Stomach (tissue), 8 donors: ENCODE measurements at regions not wholly inside any gene's neighbourhood (a gene's known extent, or its start where the extent isn't known, plus 50 kb on each side); places are given as distances from the start of the nearest gene placed in this dataset.

Experiments used
- DNase-seq, 2 donors: peaks; one replicate each; pipeline versions ENCODE4 v3.0.0 to v3.0.0-alpha.2; 2013 to 2019
- H3K27ac ChIP-seq, 5 donors: fragments of 200-600 bp in 4 of 5; sonication (generic) in 4 of 5; one replicate each; pipeline ENCODE4 v1.5.1; 2013 to 2019; ENCODE audit warnings: mild to moderate bottlenecking in 1 of 5, moderate library complexity in 1 of 5
- H3K27me3 ChIP-seq, 3 donors: fragments of 200-600 bp; sonication (generic); one replicate each; pipeline ENCODE4 v1.5.1; 2017 to 2019; ENCODE audit warnings: mixed run types in 1 of 3
- H3K36me3 ChIP-seq, 4 donors: fragments of 200-600 bp; sonication (generic); 1 replicate in 3 of 4; 2 replicates in 1 of 4; pipeline ENCODE4 v1.5.1; 2016 to 2019
- H3K4me1 ChIP-seq, 4 donors: fragments of 200-600 bp; sonication (generic); one replicate each; pipeline ENCODE4 v1.5.1; 2016 to 2019
- H3K4me3 ChIP-seq, 4 donors: fragments of 200-600 bp; sonication (generic) in 3 of 4; one replicate each; pipeline ENCODE4 v1.5.1; 2016 to 2019; ENCODE audit warnings: mild to moderate bottlenecking in 1 of 4
- H3K9me3 ChIP-seq, 4 donors: fragments of 200-600 bp; sonication (generic); one replicate each; pipeline ENCODE4 v1.5.1; 2016 to 2019
- EP300 ChIP-seq: sonication (generic); formaldehyde crosslinking; IDR thresholded peaks from one replicate; pipeline ENCODE4 v1.6.1; 2017; ENCODE audit warnings: antibody characterized with exemption
- POLR2A ChIP-seq, 4 donors: fragments of 450-650 bp; IDR thresholded peaks; one replicate each; pipeline ENCODE4 v1.6.1; 2016; ENCODE audit warnings: antibody characterized with exemption in 4 of 4, control low read depth in 2 of 4, mild to moderate bottlenecking in 1 of 4, moderate library complexity in 1 of 4
- POLR2AphosphoS5 ChIP-seq, 3 donors: sonication (generic); formaldehyde crosslinking; IDR thresholded peaks; one replicate each; pipeline ENCODE4 v1.6.1; 2016; ENCODE audit warnings: antibody characterized with exemption in 3 of 3
- WGBS, 5 donors: extraction: QIAGEN DNeasy Blood & Tissue Kit in 3 of 5; methylation state at CpG; one replicate each; pipeline versions ENCODE4 v1.1.5 to v1.1.7; 2013 to 2018; 5-methylcytosine and 5-hydroxymethylcytosine counted together
- intact Hi-C: fragments of 100-400 bp; cut with DNase I; formaldehyde crosslinking; loops from one replicate; pipeline ENCODE4 v1.15.1; 2023; ENCODE audit warnings: low total_unique reads
- TF ChIP-seq, protein P1 (sequence below), 7 experiments: fragments of 450-650 bp in 4 of 7; fragments of 200-600 bp in 3 of 7; sonication (generic) in 3 of 7; IDR thresholded peaks; one replicate each; pipeline ENCODE4 v1.5.1; 2016 to 2019; ENCODE audit warnings: antibody characterized with exemption in 7 of 7, control low read depth in 2 of 7, mild to moderate bottlenecking in 1 of 7
- donor health status: healthy with polysubstance abuse.
- donor health status: Bipolar disorder and iron deficiency.
- donor health status: healthy.

DNA sequence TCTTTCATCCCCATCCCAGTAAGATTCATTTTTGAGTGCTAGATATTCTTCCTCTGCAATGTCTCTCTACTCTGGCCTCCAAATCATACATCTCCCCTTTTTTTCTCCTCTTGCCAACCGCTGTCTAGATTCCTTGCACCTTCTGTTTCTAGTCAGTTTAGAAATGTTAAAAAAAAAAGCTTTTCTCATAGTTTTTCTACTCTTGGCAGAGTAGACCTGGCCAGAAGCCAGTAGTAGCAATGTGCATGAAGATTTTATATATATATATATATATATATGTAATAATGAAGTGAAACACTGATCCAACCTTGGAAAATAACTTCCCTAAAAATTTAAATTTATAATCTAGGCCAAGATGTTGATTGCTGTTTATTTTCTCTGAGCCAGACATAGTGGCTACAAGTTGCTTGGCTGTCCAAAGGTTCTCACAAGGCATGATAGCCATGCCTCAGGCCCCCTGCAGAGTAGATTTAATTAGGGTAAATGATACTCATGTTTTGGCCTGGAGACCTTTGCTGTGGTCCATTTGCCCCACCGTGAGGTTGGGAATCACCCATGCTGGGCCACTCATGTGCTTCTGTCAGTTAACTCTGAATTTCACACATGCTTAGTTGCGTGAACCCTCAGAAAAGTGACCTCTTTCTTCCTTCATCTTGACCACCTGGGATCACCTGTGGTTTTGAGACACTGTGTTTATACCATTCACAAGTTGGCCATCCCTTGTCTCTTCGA, 103.4 kb upstream of the KCNE2 start:
- Histone ChIP-seq H3K27ac (no peak overlapping the region), H3K36me3 (no peaks in the 10 kb centered on the region), H3K27me3 (no peaks in the 10 kb centered on the region), H3K4me1 (peaks cover 0 to 19% (median 7%) of the 10 kb centered on the region in 4 donors), H3K9me3 (peaks cover 0 to 4% (median 2%) of the 10 kb centered on the region in 4 donors), H3K4me3 (no peak overlapping the region)
- DNase-seq: peak in 1 of 2 donors; percentile 72
- intact Hi-C loops: no loop called here
- WGBS, 5 donors: 75 to 86% (median 81%) methylated on average over 4 of the region's 4 CpGs
- no peak for TF ChIP-seq POLR2AphosphoS5 (IDR thresholded peaks at IDR 0.05)
- TF ChIP-seq EP300: no peak
- no peak for TF ChIP-seq POLR2A (IDR thresholded peaks at IDR 0.05)
- TF ChIP-seq, protein P1, sequence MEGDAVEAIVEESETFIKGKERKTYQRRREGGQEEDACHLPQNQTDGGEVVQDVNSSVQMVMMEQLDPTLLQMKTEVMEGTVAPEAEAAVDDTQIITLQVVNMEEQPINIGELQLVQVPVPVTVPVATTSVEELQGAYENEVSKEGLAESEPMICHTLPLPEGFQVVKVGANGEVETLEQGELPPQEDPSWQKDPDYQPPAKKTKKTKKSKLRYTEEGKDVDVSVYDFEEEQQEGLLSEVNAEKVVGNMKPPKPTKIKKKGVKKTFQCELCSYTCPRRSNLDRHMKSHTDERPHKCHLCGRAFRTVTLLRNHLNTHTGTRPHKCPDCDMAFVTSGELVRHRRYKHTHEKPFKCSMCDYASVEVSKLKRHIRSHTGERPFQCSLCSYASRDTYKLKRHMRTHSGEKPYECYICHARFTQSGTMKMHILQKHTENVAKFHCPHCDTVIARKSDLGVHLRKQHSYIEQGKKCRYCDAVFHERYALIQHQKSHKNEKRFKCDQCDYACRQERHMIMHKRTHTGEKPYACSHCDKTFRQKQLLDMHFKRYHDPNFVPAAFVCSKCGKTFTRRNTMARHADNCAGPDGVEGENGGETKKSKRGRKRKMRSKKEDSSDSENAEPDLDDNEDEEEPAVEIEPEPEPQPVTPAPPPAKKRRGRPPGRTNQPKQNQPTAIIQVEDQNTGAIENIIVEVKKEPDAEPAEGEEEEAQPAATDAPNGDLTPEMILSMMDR (IDR thresholded peaks at IDR 0.05): no peak

DNA sequence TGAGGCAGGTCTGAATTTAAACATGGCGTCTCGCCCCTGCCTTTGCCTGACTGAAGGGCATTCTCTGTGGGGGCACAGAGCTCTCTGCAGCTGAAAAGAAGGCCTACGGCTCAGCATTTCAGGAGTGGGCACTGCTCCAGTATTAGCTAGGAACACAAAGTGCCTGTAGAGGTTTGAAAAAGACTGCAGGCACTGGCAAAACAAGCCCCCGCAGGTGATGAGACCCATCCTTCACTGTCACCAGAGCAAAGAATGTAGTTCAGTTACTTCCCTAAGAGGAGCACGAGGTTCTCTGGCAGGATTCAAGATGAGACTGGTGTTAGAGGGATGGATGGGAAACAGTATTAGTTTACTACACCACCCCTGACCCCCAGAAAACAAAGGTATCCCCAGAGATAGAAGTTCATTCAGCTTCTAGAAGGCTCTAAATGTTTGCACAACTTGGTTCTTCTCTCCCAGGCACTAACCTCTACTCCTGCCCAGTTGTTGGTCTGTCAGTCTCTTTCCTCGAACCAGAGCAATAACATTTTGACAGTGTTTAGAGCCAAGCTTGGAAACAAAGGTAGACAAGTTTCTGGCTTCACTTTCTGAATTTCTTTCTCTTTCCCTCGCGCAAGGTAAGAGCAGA, 101.9 kb upstream of the KCNE2 start:
- 36 to 55% (median 45%) methylated on average over 8 of the region's 8 CpGs for WGBS, 5 donors
- Histone ChIP-seq H3K9me3 (no peaks in the 10 kb centered on the region), H3K36me3 (no peaks in the 10 kb centered on the region), H3K27ac (peak overlapping the region in 1 of 5 donors; percentile 25), H3K27me3 (no peaks in the 10 kb centered on the region), H3K4me1 (peaks cover 0 to 19% (median 7%) of the 10 kb centered on the region in 4 donors), H3K4me3 (no peak overlapping the region)
- intact Hi-C loops: no loop called here
- no peak for TF ChIP-seq POLR2AphosphoS5 (IDR thresholded peaks at IDR 0.05)
- TF ChIP-seq, protein P1 (IDR thresholded peaks at IDR 0.05): no peak
- no peak for TF ChIP-seq POLR2A (IDR thresholded peaks at IDR 0.05)
- no peak for TF ChIP-seq EP300
- DNase-seq: peak in 1 of 2 donors; percentile 18

DNA sequence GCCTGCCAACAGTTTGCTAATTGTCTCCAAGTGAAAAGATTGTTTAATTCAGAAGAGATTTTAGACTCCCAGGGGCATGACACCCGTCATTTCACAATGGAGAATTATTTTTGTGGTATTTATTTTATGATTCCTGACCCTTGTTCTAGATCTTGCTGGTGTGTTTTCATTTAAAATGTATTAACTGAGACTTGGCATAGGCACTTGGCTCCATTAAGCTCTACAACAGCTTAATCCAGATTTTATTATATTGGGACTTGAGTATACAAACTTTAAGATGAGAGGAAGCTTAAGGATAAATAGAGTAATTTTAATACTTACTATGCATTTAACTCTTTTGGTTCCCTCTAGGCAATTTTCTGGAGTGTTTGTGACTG, 101.3 kb upstream of the KCNE2 start:
- no peaks in the 10 kb centered on the region for H3K27me3 ChIP-seq
- no peaks in the 10 kb centered on the region for H3K9me3 ChIP-seq
- intact Hi-C loops: no loop called here
- no peak for TF ChIP-seq POLR2AphosphoS5 (IDR thresholded peaks at IDR 0.05)
- no peak for TF ChIP-seq POLR2A (IDR thresholded peaks at IDR 0.05)
- TF ChIP-seq EP300: no peak
- H3K36me3 ChIP-seq: no peaks in the 10 kb centered on the region
- no peak overlapping the region for H3K4me3 ChIP-seq
- peaks cover 0 to 19% (median 7%) of the 10 kb centered on the region in 4 donors for H3K4me1 ChIP-seq
- 13 to 32% (median 19%) methylated on average over 1 of the region's 1 CpG for WGBS, 5 donors
- DNase-seq: peak in 1 of 2 donors; percentile 42
- H3K27ac ChIP-seq: peak overlapping the region in 1 of 5 donors; percentile 25

DNA sequence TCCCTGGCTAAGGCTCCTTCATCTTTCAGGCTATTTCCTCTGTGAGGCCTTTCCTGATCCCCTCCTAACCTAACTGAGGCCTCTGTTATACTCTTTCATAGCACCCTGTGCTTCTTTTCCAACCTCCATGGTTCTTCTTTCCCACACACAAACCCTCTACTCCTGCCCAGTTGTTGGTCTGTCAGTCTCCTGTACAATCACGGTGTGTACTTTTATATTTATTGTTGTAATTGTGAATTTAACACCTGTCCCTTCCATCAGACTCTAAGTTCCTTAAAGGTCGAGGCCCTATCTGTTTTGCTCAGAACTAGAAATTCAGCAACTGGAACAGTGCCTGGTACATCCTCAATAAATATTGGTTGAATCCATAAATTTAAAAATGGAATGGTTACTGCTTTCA, 100.2 kb upstream of the KCNE2 start:
- H3K4me1 ChIP-seq: peaks cover 0 to 19% (median 7%) of the 10 kb centered on the region in 4 donors
- H3K9me3 ChIP-seq: no peaks in the 10 kb centered on the region
- 87 to 94% (median 93%) methylated on average over 2 of the region's 2 CpGs for WGBS, 5 donors
- no peaks in the 10 kb centered on the region for H3K36me3 ChIP-seq
- TF ChIP-seq POLR2AphosphoS5 (IDR thresholded peaks at IDR 0.05) (no peak), EP300 (no peak)
- intact Hi-C loops: no loop called here
- no peak overlapping the region for H3K4me3 ChIP-seq
- H3K27me3 ChIP-seq: no peaks in the 10 kb centered on the region
- DNase-seq: no peak
- no peak overlapping the region for H3K27ac ChIP-seq

DNA sequence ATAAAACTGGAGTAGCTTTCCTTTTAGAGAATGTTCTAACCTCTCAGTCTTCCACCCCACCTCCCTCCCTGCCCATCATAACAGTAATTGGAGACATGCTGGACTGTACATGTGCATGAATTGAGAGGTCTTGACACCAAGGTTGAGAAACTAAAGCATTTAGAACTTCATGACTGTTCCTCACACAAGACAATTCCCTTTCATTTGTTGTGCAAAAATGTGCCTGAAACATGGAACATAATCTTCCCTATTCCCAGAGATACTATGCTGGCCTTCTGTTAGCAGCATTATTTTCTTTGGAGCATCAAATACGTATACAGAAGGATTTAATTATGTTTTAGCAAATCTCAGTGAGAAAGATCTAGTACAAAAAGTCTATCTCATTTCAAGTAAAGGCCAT, 97.5 kb upstream of the KCNE2 start:
- no peak for DNase-seq
- Histone ChIP-seq H3K4me3 (no peak overlapping the region), H3K9me3 (no peaks in the 10 kb centered on the region), H3K4me1 (peaks cover 0 to 16% (median 7%) of the 10 kb centered on the region in 4 donors), H3K27me3 (no peaks in the 10 kb centered on the region), H3K36me3 (no peaks in the 10 kb centered on the region), H3K27ac (no peak overlapping the region)
- intact Hi-C loops: no loop called here
- TF ChIP-seq EP300 (no peak), POLR2AphosphoS5 (IDR thresholded peaks at IDR 0.05) (no peak), POLR2A (IDR thresholded peaks at IDR 0.05) (no peak)
- TF ChIP-seq, protein P1 (IDR thresholded peaks at IDR 0.05): no peak
- 82 to 97% (median 91%) methylated on average over 1 of the region's 1 CpG for WGBS, 5 donors
